PFSK-1 (cell line): ENCODE measurements at regions not wholly inside any gene's neighbourhood (a gene's known extent, or its start where the extent isn't known, plus 50 kb on each side); places are given as distances from the start of the nearest gene placed in this dataset.

ENCODE experiments used
- FOXP2 ChIP-seq: optimal IDR thresholded peaks from 2 replicates; pipeline ENCODE3; 2011; ENCODE audit warnings: borderline replicate concordance, control low read depth, inconsistent platforms; ENCODE audit not compliant: insufficient read depth; ENCODE audit errors: extremely low read length, extremely low read depth
- POLR2AphosphoS5 ChIP-seq: IDR thresholded peaks from 2 replicates; pipeline ENCODE4 v1.6.1; 2012; ENCODE audit warnings: low read depth, mild to moderate bottlenecking, control low read depth, low read length, moderate library complexity
- SIN3A ChIP-seq: IDR thresholded peaks from 2 replicates; pipeline ENCODE4 v1.6.1; 2012; ENCODE audit warnings: mild to moderate bottlenecking, low read length, moderate library complexity, borderline replicate concordance; ENCODE audit not compliant: insufficient read depth
- TAF1 ChIP-seq: IDR thresholded peaks from 2 replicates; pipeline ENCODE4 v1.6.1; 2012; ENCODE audit warnings: low read length, control low read depth, borderline replicate concordance; ENCODE audit not compliant: insufficient read depth
- TF ChIP-seq, protein P1 (sequence below), 2 experiments: IDR thresholded peaks; 2 replicates each; pipeline versions ENCODE4 v1.6.1 to v1.8.0; 2011 to 2012; ENCODE audit warnings: low read depth in 2 of 2, low read length in 2 of 2, control low read depth in 1 of 2, inconsistent platforms in 1 of 2, mild to moderate bottlenecking in 1 of 2, moderate library complexity in 1 of 2; ENCODE audit not compliant: insufficient read depth in 1 of 2

GRCh38 chr22:49398646-49399045 is 429.0 kb downstream of the BRD1 start:
- TF ChIP-seq, protein P1, sequence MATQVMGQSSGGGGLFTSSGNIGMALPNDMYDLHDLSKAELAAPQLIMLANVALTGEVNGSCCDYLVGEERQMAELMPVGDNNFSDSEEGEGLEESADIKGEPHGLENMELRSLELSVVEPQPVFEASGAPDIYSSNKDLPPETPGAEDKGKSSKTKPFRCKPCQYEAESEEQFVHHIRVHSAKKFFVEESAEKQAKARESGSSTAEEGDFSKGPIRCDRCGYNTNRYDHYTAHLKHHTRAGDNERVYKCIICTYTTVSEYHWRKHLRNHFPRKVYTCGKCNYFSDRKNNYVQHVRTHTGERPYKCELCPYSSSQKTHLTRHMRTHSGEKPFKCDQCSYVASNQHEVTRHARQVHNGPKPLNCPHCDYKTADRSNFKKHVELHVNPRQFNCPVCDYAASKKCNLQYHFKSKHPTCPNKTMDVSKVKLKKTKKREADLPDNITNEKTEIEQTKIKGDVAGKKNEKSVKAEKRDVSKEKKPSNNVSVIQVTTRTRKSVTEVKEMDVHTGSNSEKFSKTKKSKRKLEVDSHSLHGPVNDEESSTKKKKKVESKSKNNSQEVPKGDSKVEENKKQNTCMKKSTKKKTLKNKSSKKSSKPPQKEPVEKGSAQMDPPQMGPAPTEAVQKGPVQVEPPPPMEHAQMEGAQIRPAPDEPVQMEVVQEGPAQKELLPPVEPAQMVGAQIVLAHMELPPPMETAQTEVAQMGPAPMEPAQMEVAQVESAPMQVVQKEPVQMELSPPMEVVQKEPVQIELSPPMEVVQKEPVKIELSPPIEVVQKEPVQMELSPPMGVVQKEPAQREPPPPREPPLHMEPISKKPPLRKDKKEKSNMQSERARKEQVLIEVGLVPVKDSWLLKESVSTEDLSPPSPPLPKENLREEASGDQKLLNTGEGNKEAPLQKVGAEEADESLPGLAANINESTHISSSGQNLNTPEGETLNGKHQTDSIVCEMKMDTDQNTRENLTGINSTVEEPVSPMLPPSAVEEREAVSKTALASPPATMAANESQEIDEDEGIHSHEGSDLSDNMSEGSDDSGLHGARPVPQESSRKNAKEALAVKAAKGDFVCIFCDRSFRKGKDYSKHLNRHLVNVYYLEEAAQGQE (IDR thresholded peaks at IDR 0.05; ENCODE audit: insufficient read depth in 1 of 2, low read depth in 2 of 2, low read length in 2 of 2): no peak
- no peak for TF ChIP-seq TAF1
- no peak for TF ChIP-seq POLR2AphosphoS5
- no peak for TF ChIP-seq SIN3A
- no peak for TF ChIP-seq FOXP2
